H54 (cell line): ENCODE measurements at regions not wholly inside any gene's neighbourhood (a gene's known extent, or its start where the extent isn't known, plus 50 kb on each side); places are given as distances from the start of the nearest gene placed in this dataset.
"Not testable (repeated sequence)": the region's sequence is repeated elsewhere in the genome, so short reads cannot be mapped to it uniquely, and the experiment has no call there.

Experiments used
- DNase-seq: peaks from one replicate; pipeline ENCODE4 v3.0.0; 2011; ENCODE audit warnings: low spot score, mixed read lengths; ENCODE audit not compliant: insufficient read length
- FAIRE-seq: peaks from 3 replicates; lab custom pipeline; 2011; peaks lifted over from hg19 to GRCh38; lab: Jason Lieb, UNC
- POLR2A ChIP-seq: IDR thresholded peaks from 2 replicates; pipeline ENCODE4 v1.6.1; 2011; ENCODE audit warnings: low read depth, mild to moderate bottlenecking, low read length

DNA sequence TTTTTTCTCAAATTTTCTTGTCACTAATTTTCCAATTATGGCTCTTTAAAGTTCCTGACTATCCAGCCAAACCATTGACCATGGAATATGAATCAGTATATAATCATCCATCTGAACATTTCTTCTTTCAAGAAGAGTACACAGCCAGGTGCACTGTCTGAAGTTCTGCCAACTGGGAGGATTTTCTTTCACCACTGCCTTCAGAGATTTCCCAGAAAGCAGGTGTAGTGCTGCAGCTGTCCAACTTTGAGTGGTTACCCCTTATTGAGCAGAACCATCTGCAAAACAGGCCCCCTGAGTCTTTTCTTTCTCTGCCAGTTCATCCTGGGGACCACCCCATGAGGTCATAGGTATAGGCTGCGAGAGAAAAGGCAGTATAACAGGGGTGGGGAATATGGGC lies 1213.2 kb downstream of the RAPGEF2 start:
- no peak for TF ChIP-seq POLR2A
- FAIRE-seq (no peak), DNase-seq (no peak)

DNA sequence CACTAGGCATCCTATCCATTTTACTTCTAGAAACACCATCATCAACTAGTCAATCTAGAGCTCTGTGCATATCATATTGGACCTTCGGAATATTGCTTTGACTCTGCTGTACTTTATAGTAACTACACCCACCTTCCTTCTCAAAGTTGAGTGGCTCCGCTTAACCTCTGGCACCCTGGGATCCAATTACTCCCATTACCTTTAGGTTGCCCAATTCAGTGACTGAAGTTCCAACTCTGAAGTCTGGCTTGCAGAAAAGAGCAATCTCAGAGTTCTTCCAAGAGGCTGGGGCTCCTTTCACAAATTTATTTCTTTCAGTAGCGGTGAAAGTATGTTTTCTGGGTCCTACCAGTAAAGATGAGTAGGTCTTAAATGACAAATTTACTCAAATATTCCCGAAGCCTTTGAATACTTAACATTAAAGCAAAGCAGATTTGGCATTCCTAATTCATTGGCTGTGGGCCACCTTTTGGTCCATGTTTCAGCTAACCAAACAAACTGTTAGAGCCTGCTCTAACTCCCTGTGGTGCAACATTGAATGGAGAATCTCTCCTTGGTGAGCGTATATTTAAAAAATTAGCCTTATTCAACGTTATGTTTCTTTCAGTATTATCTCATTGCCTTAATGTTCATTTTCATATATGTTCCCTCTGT lies 1215.8 kb downstream of the RAPGEF2 start:
- DNase-seq = no peak
- no peak for TF ChIP-seq POLR2A
- FAIRE-seq = no peak

DNA sequence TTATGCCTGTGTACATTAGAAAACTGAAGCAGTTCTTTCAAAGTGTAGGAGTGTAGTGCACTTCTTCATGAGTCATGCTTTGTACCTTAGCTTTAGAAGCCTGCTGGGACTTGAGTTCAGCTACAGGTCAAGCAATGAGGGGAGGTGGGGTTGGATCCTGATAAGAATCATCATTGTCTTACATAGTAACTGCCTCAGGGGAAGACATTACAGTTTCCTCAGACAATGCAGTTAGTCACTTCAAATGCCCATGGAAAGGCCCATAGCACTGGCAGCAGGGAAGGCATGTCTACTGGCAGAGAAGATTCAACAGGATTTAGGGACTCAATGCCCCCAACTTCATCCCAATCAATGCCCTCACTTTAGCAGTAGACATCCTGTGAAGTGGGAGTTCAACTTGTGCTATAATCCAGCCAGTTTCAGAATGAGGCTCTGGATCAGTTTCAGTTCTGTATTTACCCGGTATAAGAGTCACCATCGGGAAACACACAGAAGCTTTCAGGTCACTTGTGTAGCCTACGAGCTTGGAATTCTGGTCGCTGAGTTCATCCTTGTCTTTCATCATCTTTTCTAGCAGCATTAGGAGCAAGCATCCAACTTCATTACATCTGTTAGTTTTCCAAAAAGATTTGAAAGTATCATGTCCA lies 1216.5 kb downstream of the RAPGEF2 start:
- FAIRE-seq = peak; percentile 80
- TF ChIP-seq POLR2A = no peak
- DNase-seq = peak; percentile 5

DNA sequence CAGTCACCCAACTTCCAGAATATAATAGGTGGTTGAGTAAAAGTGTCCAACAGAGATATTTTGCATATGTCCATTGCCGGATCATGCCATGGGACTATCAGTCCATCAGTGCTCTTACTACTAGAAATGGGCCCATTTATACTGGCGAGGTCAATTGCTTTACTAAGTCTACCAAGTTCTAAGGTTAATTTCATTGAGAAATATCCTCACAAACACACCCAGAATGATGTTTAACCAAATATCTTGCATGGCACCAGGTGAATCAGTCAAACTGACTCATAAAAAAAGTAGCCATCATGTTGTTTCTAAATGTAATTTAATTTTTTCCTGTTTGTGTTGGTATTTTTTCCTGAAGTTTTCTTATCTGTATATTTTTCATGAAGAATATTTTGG lies 1217.0 kb downstream of the RAPGEF2 start:
- FAIRE-seq (no peak), DNase-seq (no peak)
- TF ChIP-seq POLR2A = no peak

DNA sequence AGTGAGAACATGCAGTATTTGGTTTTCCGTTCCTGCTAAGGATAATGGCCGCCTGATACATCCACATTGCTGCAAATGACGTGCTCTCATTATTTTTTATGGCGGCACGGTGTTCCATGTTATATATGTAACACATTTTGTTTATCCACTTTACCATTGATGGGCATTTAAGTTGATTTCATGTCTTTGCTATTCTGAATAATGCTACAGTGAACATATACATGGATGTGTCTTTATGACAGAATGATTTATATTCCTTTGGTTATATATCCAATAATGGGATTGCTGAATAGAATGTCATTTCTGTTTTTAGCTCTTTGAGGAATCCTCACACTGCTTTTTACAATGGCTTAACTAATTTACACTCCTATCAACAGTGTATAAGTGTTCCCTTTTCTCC lies 1223.2 kb downstream of the RAPGEF2 start:
- DNase-seq = no peak
- no peak for TF ChIP-seq POLR2A
- FAIRE-seq = no peak

- no peak for TF ChIP-seq POLR2A
- DNase-seq = no peak
- no peak for FAIRE-seq
Measured at GRCh38 chr4:160347197-160347596, 1244.3 kb downstream of the RAPGEF2 start.

DNA sequence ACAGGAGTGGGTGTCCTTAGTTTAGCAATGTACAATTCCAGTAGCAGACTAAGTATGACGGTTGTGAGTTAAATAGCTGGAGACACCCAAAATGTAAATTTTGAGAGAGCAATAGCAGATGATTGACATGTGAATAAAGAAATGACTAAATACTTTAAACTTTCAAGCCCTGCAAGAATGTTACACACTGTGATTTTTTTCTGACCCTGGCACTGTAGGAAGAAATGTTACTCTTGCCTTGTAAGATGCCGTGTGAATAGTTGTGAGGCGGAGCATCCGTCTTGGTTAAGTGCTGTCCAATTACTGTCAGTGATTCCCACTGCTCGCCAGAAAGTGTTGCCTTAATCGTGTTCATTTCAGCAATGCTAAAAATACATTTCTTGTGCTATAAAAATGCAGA lies 1248.1 kb downstream of the RAPGEF2 start:
- TF ChIP-seq POLR2A = no peak
- DNase-seq = no peak
- FAIRE-seq = no peak

- FAIRE-seq (no peak), DNase-seq (no peak)
- TF ChIP-seq POLR2A = no peak
Measured at GRCh38 chr4:160352637-160353036, 1249.8 kb downstream of the RAPGEF2 start.

DNA sequence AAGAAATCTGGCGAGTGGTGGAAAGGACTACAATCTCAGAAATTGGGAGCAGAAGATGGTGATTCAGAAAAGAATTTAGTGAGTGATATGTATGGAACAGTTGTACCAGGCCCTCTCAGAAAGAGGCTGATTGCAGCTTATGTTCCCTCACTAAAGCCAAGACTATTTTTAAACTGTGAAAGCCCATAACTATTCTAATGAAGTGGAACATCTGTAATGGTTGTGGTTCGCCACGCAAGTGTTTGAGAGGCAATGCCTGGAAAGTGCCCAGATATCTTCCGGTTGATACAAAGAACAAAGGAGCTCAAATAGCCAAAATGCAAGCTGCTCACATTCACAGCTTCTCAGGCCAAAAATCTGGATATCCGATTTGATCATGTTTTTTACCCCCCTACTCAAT lies 1250.7 kb downstream of the RAPGEF2 start:
- no peak for TF ChIP-seq POLR2A
- FAIRE-seq (no peak), DNase-seq (no peak)

DNA sequence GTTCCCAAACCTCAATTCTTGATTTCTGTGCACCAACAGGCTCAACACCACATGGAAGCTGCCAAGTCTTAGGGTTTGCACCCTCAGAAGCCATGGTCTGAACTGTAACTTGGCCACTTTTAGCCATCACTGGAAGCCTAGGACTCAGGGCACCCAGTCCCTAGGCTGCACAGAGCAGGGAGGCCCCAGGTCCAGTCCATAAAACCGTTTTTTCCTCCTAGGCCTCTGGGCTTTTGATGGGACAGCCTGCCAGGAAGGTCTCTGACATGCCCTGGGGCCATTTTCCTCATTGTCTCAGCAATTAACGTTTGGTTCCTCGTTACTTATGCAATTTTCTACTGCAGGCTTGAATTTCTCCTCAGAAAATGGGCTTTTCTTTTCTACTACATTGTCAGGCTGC lies 1259.6 kb downstream of the RAPGEF2 start:
- TF ChIP-seq POLR2A = no peak
- FAIRE-seq (no peak), DNase-seq (no peak)

- FAIRE-seq = no peak
- no peak for TF ChIP-seq POLR2A
- no peak for DNase-seq
Measured at GRCh38 chr4:160364217-160364616, 1261.3 kb downstream of the RAPGEF2 start.

DNA sequence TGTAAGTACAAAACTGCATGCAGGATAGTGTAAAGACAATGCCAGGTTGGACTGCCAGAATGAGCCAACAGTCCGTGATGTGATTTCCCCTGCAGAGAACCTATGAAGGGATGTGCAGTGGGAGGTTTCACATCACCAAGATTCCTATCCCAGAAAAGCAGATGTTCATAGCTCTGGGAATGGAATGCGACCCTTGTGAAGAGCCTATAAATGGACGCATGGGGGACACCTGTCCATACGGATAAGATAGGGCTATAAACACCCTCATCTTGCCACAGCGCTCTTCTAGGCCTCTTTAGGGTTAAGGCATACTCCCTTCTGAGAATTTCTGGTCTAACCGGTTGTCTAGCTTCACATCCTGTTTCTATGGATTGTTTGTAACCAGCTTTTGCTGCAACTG lies 1261.8 kb downstream of the RAPGEF2 start:
- FAIRE-seq, DNase-seq: not testable (repeated sequence)

DNA sequence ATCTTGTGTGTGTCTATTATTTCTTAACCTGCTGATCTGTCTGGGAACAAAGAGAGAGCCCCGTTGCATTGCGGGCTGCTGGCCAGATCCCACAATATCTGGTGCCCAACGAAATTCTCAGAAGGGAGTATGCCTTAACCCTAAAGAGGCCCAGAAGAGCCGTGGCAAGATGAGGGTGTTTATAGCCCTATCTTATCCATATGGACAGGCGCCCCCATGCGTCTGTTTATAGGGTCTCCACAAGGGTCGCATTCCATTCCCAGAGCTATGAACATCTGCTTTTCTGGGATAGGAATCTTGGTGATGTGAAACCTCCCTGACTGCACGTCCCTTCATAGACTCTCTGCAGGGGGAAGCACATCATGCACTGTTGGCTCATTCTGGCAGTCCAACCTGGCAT lies 1262.5 kb downstream of the RAPGEF2 start:
- DNase-seq, FAIRE-seq: not testable (repeated sequence)

DNA sequence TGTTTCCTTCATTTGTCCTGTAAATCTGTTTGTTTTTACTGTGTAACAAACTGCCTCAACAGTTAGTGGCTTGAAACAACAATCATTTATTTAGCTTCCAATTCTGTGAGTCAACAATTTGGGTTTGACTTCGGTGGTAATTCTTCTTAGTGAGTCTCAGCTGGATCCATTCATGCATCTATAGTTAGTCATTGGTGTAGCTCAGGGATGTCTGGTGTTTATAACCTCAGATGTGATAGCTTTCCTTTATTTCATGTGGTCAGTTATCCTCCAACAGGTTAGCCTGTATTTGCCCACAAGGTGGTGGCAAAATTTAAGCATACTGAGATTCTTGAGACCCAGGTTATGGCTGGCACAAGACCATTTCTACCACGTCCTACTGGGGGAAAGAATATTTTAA lies 1267.2 kb downstream of the RAPGEF2 start:
- TF ChIP-seq POLR2A = no peak
- DNase-seq = no peak
- no peak for FAIRE-seq

GRCh38 chr4:160371446-160371845 lies 1268.6 kb downstream of the RAPGEF2 start:
- FAIRE-seq (no peak), DNase-seq (no peak)
- no peak for TF ChIP-seq POLR2A
